Rectal smooth muscle tissue (tissue), 1 donor: ENCODE measurements at regions not wholly inside any gene's neighbourhood (a gene's known extent, or its start where the extent isn't known, plus 50 kb on each side); places are given as distances from the start of the nearest gene placed in this dataset.
"Not testable (repeated sequence)": the region's sequence is repeated elsewhere in the genome, so short reads cannot be mapped to it uniquely, and the experiment has no call there.

Experiments
- H3K27ac ChIP-seq: one replicate; pipeline ENCODE4 v1.7.0; 2013; ENCODE audit warnings: low read depth, low read length, inconsistent platforms
- H3K27me3 ChIP-seq: one replicate; pipeline ENCODE4 v1.7.0; 2013; ENCODE audit warnings: low read length; ENCODE audit not compliant: control insufficient read depth, insufficient read depth
- H3K36me3 ChIP-seq: one replicate; pipeline ENCODE4 v1.7.0; 2013; ENCODE audit warnings: low read length; ENCODE audit not compliant: control insufficient read depth, insufficient read depth
- H3K4me1 ChIP-seq: one replicate; pipeline ENCODE4 v1.7.0; 2013; ENCODE audit warnings: low read length; ENCODE audit not compliant: control insufficient read depth, insufficient read depth
- H3K4me3 ChIP-seq: one replicate; pipeline ENCODE4 v1.7.0; 2013; ENCODE audit warnings: low read length
- H3K9ac ChIP-seq: one replicate; pipeline ENCODE4 v1.7.0; 2013; ENCODE audit warnings: low read length

- Histone ChIP-seq H3K27ac (no peak overlapping the region), H3K36me3 (no peaks in the 10 kb centered on the region), H3K9ac (no peak overlapping the region), H3K4me3 (no peak overlapping the region), H3K27me3 (no peaks in the 10 kb centered on the region), H3K4me1 (peaks cover 12% of the 10 kb centered on the region)
Observed at GRCh38 chr5:72645064-72645846, 138.0 kb upstream of the ZNF366 start.

- H3K27ac ChIP-seq = no peak overlapping the region
- no peak overlapping the region for H3K9ac ChIP-seq
- no peaks in the 10 kb centered on the region for H3K27me3 ChIP-seq
- H3K36me3 ChIP-seq = no peaks in the 10 kb centered on the region
- peaks cover 12% of the 10 kb centered on the region for H3K4me1 ChIP-seq
- no peak overlapping the region for H3K4me3 ChIP-seq
Observed at GRCh38 chr5:72644296-72644695, 137.1 kb upstream of the ZNF366 start.

GRCh38 chr5:72641164-72641563 is 134.0 kb upstream of the ZNF366 start:
- Histone ChIP-seq H3K9ac (no peak overlapping the region), H3K4me1 (no peaks in the 10 kb centered on the region), H3K27ac (no peak overlapping the region), H3K27me3 (no peaks in the 10 kb centered on the region), H3K4me3 (no peak overlapping the region), H3K36me3 (no peaks in the 10 kb centered on the region)

GRCh38 chr5:72637058-72637457 is 129.8 kb upstream of the ZNF366 start:
- Histone ChIP-seq H3K27ac (no peak overlapping the region), H3K27me3 (no peaks in the 10 kb centered on the region)

GRCh38 chr5:72636565-72636964 is 129.4 kb upstream of the ZNF366 start:
- H3K4me1 ChIP-seq, H3K27ac ChIP-seq, H3K9ac ChIP-seq, H3K36me3 ChIP-seq, H3K4me3 ChIP-seq, H3K27me3 ChIP-seq: not testable (repeated sequence)

More at GRCh38 chr5:72637058-72637457, 129.8 kb upstream of the ZNF366 start:
- Histone ChIP-seq H3K36me3 (no peaks in the 10 kb centered on the region), H3K4me1 (peaks cover 7% of the 10 kb centered on the region), H3K9ac (no peak overlapping the region), H3K4me3 (no peak overlapping the region)

- Histone ChIP-seq H3K9ac (no peak overlapping the region), H3K4me1 (peaks cover 7% of the 10 kb centered on the region), H3K36me3 (no peaks in the 10 kb centered on the region), H3K4me3 (no peak overlapping the region), H3K27me3 (no peaks in the 10 kb centered on the region), H3K27ac (no peak overlapping the region)
Observed at GRCh38 chr5:72634444-72634843, 127.2 kb upstream of the ZNF366 start.

GRCh38 chr5:72633649-72634048 is 126.4 kb upstream of the ZNF366 start:
- no peak overlapping the region for H3K4me3 ChIP-seq
- H3K27me3 ChIP-seq = no peaks in the 10 kb centered on the region
- H3K36me3 ChIP-seq = no peaks in the 10 kb centered on the region
- H3K9ac ChIP-seq = no peak overlapping the region
- no peak overlapping the region for H3K27ac ChIP-seq
- H3K4me1 ChIP-seq = peaks cover 7% of the 10 kb centered on the region

GRCh38 chr5:72633041-72633445 is 125.8 kb upstream of the ZNF366 start:
- Histone ChIP-seq H3K27ac (no peak overlapping the region), H3K4me1 (peaks cover 7% of the 10 kb centered on the region), H3K27me3 (no peaks in the 10 kb centered on the region), H3K4me3 (no peak overlapping the region), H3K36me3 (no peaks in the 10 kb centered on the region), H3K9ac (no peak overlapping the region)

- H3K4me3 ChIP-seq = no peak overlapping the region
- no peak overlapping the region for H3K27ac ChIP-seq
- H3K27me3 ChIP-seq = no peaks in the 10 kb centered on the region
- H3K4me1 ChIP-seq = peaks cover 7% of the 10 kb centered on the region
- H3K9ac ChIP-seq = no peak overlapping the region
- no peaks in the 10 kb centered on the region for H3K36me3 ChIP-seq
Observed at GRCh38 chr5:72630721-72631120, 123.5 kb upstream of the ZNF366 start.

GRCh38 chr5:72630081-72630480 is 122.9 kb upstream of the ZNF366 start:
- Histone ChIP-seq H3K4me3 (no peak overlapping the region), H3K9ac (no peak overlapping the region), H3K27me3 (no peaks in the 10 kb centered on the region), H3K4me1 (peaks cover 7% of the 10 kb centered on the region), H3K36me3 (no peaks in the 10 kb centered on the region), H3K27ac (no peak overlapping the region)

GRCh38 chr5:72628771-72629371 is 121.7 kb upstream of the ZNF366 start:
- Histone ChIP-seq H3K27ac (no peak overlapping the region), H3K27me3 (no peaks in the 10 kb centered on the region), H3K4me1 (peaks cover 9% of the 10 kb centered on the region), H3K9ac (no peak overlapping the region), H3K36me3 (no peaks in the 10 kb centered on the region), H3K4me3 (no peak overlapping the region)

- H3K36me3 ChIP-seq = no peaks in the 10 kb centered on the region
- no peak overlapping the region for H3K4me3 ChIP-seq
- H3K9ac ChIP-seq = no peak overlapping the region
- no peaks in the 10 kb centered on the region for H3K27me3 ChIP-seq
- H3K4me1 ChIP-seq = peaks cover 2% of the 10 kb centered on the region
- peak overlapping the region; percentile 16 for H3K27ac ChIP-seq
Observed at GRCh38 chr5:72625332-72625731, 118.1 kb upstream of the ZNF366 start.
